ENCODE measurements at regions not wholly inside any gene's neighbourhood (a gene's known extent, or its start where the extent isn't known, plus 50 kb on each side); places are given as distances from the start of the nearest gene placed in this dataset.

DNA sequence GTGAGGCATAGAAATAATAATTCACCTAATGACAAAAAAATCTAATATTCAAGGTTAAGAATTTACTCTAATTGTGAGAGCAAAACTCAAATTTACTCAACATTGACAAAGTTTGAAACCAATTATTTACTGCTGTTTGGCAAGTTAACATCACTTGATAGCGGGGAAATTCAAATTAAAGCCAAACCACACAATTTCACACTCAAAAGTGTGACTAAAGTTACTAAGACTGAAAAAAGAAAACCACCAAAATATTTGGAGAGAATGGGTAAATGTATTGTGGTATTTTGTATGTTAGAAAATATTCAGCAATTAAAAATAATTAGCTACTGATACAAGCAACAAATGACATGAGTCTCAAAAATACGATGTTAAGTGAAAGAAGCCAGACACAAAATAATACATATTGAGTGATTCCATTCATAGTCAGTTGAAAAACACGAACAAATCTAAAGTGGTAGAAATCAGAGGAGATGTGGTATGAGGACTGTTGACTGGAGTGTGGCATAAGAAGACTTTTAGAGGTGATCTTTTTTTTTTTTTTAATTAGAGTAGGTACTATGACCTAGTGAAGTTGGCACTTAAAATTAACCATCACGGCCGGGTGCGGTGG, 541.4 kb upstream of the ATXN8OS start:
- ATAC-seq, result no peak
- POLR2A ChIA-PET, result no interaction called here
- BruUV-seq (replicated peaks), result no TSS peak
- intact Hi-C loops (cut with micrococcal nuclease; ENCODE audit: unreplicated experiment) (no loop called here), in situ Hi-C loops (cut with HindIII; ENCODE audit: low pct_unique_long_range_greater_than_20kb, low sequenced_read_pairs) (no loop called here)
- Histone ChIP-seq H3K27ac (ENCODE audit: low read length) (no peak overlapping the region), H3K27me3 (ENCODE audit: control insufficient read depth, insufficient read depth, low read length) (no peaks in the 10 kb centered on the region), H3K4me3 (ENCODE audit: low read depth in 2 of 2, low read length in 2 of 2) (no peak overlapping the region), H3K36me3 (ENCODE audit: control insufficient read depth, insufficient read depth, low read length) (no peaks in the 10 kb centered on the region), H3K4me1 (ENCODE audit: control insufficient read depth, insufficient read depth, low read length) (no peaks in the 10 kb centered on the region), H3K9me3 (ENCODE audit: control insufficient read depth, insufficient read depth, low read depth, low read length) (no peaks in the 10 kb centered on the region)
- DNase-seq (ENCODE audit: low read depth, low spot score), result no peak
- no peak for TF ChIP-seq POLR2AphosphoS5 (IDR thresholded peaks at IDR 0.05; ENCODE audit: low read depth, low read length)
- TF ChIP-seq SIN3A (IDR thresholded peaks at IDR 0.05; ENCODE audit: borderline replicate concordance, insufficient read depth, low read depth, low read length), result no peak
- TF ChIP-seq TCF7L2 (IDR thresholded peaks at IDR 0.05; ENCODE audit: low read depth, low read length), result no peak
- TF ChIP-seq, protein P1, sequence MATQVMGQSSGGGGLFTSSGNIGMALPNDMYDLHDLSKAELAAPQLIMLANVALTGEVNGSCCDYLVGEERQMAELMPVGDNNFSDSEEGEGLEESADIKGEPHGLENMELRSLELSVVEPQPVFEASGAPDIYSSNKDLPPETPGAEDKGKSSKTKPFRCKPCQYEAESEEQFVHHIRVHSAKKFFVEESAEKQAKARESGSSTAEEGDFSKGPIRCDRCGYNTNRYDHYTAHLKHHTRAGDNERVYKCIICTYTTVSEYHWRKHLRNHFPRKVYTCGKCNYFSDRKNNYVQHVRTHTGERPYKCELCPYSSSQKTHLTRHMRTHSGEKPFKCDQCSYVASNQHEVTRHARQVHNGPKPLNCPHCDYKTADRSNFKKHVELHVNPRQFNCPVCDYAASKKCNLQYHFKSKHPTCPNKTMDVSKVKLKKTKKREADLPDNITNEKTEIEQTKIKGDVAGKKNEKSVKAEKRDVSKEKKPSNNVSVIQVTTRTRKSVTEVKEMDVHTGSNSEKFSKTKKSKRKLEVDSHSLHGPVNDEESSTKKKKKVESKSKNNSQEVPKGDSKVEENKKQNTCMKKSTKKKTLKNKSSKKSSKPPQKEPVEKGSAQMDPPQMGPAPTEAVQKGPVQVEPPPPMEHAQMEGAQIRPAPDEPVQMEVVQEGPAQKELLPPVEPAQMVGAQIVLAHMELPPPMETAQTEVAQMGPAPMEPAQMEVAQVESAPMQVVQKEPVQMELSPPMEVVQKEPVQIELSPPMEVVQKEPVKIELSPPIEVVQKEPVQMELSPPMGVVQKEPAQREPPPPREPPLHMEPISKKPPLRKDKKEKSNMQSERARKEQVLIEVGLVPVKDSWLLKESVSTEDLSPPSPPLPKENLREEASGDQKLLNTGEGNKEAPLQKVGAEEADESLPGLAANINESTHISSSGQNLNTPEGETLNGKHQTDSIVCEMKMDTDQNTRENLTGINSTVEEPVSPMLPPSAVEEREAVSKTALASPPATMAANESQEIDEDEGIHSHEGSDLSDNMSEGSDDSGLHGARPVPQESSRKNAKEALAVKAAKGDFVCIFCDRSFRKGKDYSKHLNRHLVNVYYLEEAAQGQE (IDR thresholded peaks at IDR 0.05; ENCODE audit: insufficient read depth in 1 of 2, low read depth in 2 of 2, low read length in 1 of 2), result no peak
- TF ChIP-seq, protein P2, sequence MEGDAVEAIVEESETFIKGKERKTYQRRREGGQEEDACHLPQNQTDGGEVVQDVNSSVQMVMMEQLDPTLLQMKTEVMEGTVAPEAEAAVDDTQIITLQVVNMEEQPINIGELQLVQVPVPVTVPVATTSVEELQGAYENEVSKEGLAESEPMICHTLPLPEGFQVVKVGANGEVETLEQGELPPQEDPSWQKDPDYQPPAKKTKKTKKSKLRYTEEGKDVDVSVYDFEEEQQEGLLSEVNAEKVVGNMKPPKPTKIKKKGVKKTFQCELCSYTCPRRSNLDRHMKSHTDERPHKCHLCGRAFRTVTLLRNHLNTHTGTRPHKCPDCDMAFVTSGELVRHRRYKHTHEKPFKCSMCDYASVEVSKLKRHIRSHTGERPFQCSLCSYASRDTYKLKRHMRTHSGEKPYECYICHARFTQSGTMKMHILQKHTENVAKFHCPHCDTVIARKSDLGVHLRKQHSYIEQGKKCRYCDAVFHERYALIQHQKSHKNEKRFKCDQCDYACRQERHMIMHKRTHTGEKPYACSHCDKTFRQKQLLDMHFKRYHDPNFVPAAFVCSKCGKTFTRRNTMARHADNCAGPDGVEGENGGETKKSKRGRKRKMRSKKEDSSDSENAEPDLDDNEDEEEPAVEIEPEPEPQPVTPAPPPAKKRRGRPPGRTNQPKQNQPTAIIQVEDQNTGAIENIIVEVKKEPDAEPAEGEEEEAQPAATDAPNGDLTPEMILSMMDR (IDR thresholded peaks at IDR 0.05), result no peak
- CTCF ChIA-PET, result no interaction called here

DNA sequence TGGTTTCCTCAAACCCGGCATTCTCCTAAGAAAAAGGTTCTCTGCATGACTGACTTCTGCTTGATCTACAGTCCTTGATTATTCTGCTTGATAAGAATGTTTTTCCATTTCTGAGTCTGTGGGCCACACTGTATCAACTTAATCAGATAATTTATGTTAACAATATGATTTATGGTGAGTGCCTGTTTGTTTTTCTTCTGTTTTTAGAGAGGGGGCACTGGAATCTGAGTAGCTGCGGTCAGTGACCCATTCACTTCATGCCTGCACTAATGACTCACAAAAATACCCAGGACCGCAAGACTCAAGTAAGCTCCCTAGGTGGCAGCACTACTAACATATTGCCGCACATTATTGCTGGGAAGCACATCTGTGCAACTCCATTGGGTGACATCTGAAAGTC, 542.3 kb upstream of the ATXN8OS start:
- ChIA-PET POLR2A (no interaction called here), CTCF (no interaction called here)
- no peak overlapping the region for H3K27ac ChIP-seq (ENCODE audit: low read length)
- TF ChIP-seq, protein P2 (IDR thresholded peaks at IDR 0.05), result peak; percentile 21; the same call in 1 of the 2 replicates
- TF ChIP-seq POLR2AphosphoS5 (IDR thresholded peaks at IDR 0.05; ENCODE audit: low read depth, low read length), result no peak
- H3K9me3 ChIP-seq (ENCODE audit: control insufficient read depth, insufficient read depth, low read depth, low read length), result no peaks in the 10 kb centered on the region
- no peaks in the 10 kb centered on the region for H3K4me1 ChIP-seq (ENCODE audit: control insufficient read depth, insufficient read depth, low read length)
- ATAC-seq (no peak), DNase-seq (ENCODE audit: low read depth, low spot score) (no peak)
- no TSS peak for BruUV-seq (replicated peaks)
- H3K4me3 ChIP-seq (ENCODE audit: low read depth in 2 of 2, low read length in 2 of 2), result no peak overlapping the region
- in situ Hi-C loops (cut with HindIII; ENCODE audit: low pct_unique_long_range_greater_than_20kb, low sequenced_read_pairs) (no loop called here), intact Hi-C loops (cut with micrococcal nuclease; ENCODE audit: unreplicated experiment) (no loop called here)
- no peaks in the 10 kb centered on the region for H3K36me3 ChIP-seq (ENCODE audit: control insufficient read depth, insufficient read depth, low read length)
- H3K27me3 ChIP-seq (ENCODE audit: control insufficient read depth, insufficient read depth, low read length), result no peaks in the 10 kb centered on the region
